ENCODE measurements at regions not wholly inside any gene's neighbourhood (a gene's known extent, or its start where the extent isn't known, plus 50 kb on each side); places are given as distances from the start of the nearest gene placed in this dataset.
"Not testable (repeated sequence)": the region's sequence is repeated elsewhere in the genome, so short reads cannot be mapped to it uniquely, and the experiment has no call there.

GRCh38 chr11:37456746-37457145 is 858.7 kb upstream of the RAG2 start:
- H3K27me3 Mint-ChIP-seq: no peaks in the 10 kb centered on the region
- no peaks in the 10 kb centered on the region for H3K4me1 Mint-ChIP-seq
- no peak overlapping the region for H3K4me3 Mint-ChIP-seq
- H3K36me3 Mint-ChIP-seq: no peaks in the 10 kb centered on the region
- no peak overlapping the region for H3K27ac Mint-ChIP-seq
- ATAC-seq (ENCODE audit: low read depth): no peak
- POLR2A ChIA-PET: no interaction called here
- DNase-seq: no peak
- H3K9me3 Mint-ChIP-seq: peaks cover 5% of the 10 kb centered on the region

- peaks cover 6% of the 10 kb centered on the region for H3K9me3 Mint-ChIP-seq
- H3K27ac Mint-ChIP-seq: no peak overlapping the region
- ATAC-seq (ENCODE audit: low read depth): no peak
- H3K36me3 Mint-ChIP-seq: no peaks in the 10 kb centered on the region
- POLR2A ChIA-PET: no interaction called here
- no peaks in the 10 kb centered on the region for H3K27me3 Mint-ChIP-seq
- no peak for DNase-seq
- no peaks in the 10 kb centered on the region for H3K4me1 Mint-ChIP-seq
- H3K4me3 Mint-ChIP-seq: no peak overlapping the region
Observed at GRCh38 chr11:37451903-37452302, 853.9 kb upstream of the RAG2 start.

GRCh38 chr11:37450613-37451012 is 852.6 kb upstream of the RAG2 start:
- DNase-seq: no peak
- no peak for ATAC-seq (ENCODE audit: low read depth)
- Mint-ChIP-seq H3K36me3 (no peaks in the 10 kb centered on the region), H3K9me3 (peaks cover 5% of the 10 kb centered on the region), H3K27ac (no peak overlapping the region), H3K27me3 (no peaks in the 10 kb centered on the region), H3K4me3 (no peak overlapping the region), H3K4me1 (no peaks in the 10 kb centered on the region)
- POLR2A ChIA-PET: no interaction called here

- Mint-ChIP-seq H3K27ac (no peak overlapping the region), H3K4me1 (no peaks in the 10 kb centered on the region), H3K27me3 (no peaks in the 10 kb centered on the region), H3K4me3 (no peak overlapping the region), H3K9me3 (peaks cover 3% of the 10 kb centered on the region), H3K36me3 (no peaks in the 10 kb centered on the region)
- POLR2A ChIA-PET: no interaction called here
- ATAC-seq (ENCODE audit: low read depth): no peak
- no peak for DNase-seq
Observed at GRCh38 chr11:37449146-37449545, 851.1 kb upstream of the RAG2 start.

- POLR2A ChIA-PET: no interaction called here
- no peaks in the 10 kb centered on the region for H3K4me1 Mint-ChIP-seq
Observed at GRCh38 chr11:37442576-37442975, 844.5 kb upstream of the RAG2 start.

GRCh38 chr11:37431633-37432230 is 833.7 kb upstream of the RAG2 start:
- ATAC-seq (ENCODE audit: low read depth); H3K27me3 Mint-ChIP-seq; H3K9me3 Mint-ChIP-seq; H3K4me3 Mint-ChIP-seq; H3K4me1 Mint-ChIP-seq; H3K27ac Mint-ChIP-seq; H3K36me3 Mint-ChIP-seq; DNase-seq; POLR2A ChIA-PET: not testable (repeated sequence)

More at GRCh38 chr11:37442576-37442975, 844.5 kb upstream of the RAG2 start:
- no peaks in the 10 kb centered on the region for H3K27me3 Mint-ChIP-seq
- DNase-seq: no peak
- H3K9me3 Mint-ChIP-seq: no peaks in the 10 kb centered on the region
- no peak for ATAC-seq (ENCODE audit: low read depth)
- H3K4me3 Mint-ChIP-seq: no peak overlapping the region
- H3K27ac Mint-ChIP-seq: no peak overlapping the region
- no peaks in the 10 kb centered on the region for H3K36me3 Mint-ChIP-seq

GRCh38 chr11:37430966-37431632 is 833.1 kb upstream of the RAG2 start:
- H3K27ac Mint-ChIP-seq; H3K4me3 Mint-ChIP-seq; H3K36me3 Mint-ChIP-seq; ATAC-seq (ENCODE audit: low read depth); DNase-seq; H3K4me1 Mint-ChIP-seq; H3K27me3 Mint-ChIP-seq; H3K9me3 Mint-ChIP-seq; POLR2A ChIA-PET: not testable (repeated sequence)

- Mint-ChIP-seq H3K27ac (no peak overlapping the region), H3K36me3 (no peaks in the 10 kb centered on the region), H3K27me3 (no peaks in the 10 kb centered on the region), H3K4me1 (no peaks in the 10 kb centered on the region), H3K9me3 (peaks cover 12% of the 10 kb centered on the region), H3K4me3 (no peak overlapping the region)
- DNase-seq (no peak), ATAC-seq (ENCODE audit: low read depth) (no peak)
- POLR2A ChIA-PET: no interaction called here
Observed at GRCh38 chr11:37422511-37422910, 824.5 kb upstream of the RAG2 start.

GRCh38 chr11:37411289-37411688 is 813.3 kb upstream of the RAG2 start:
- H3K4me1 Mint-ChIP-seq: no peaks in the 10 kb centered on the region
- no peaks in the 10 kb centered on the region for H3K27me3 Mint-ChIP-seq
- POLR2A ChIA-PET: no interaction called here
- no peak for DNase-seq
- H3K36me3 Mint-ChIP-seq: no peaks in the 10 kb centered on the region
- H3K4me3 Mint-ChIP-seq: no peak overlapping the region
- no peak overlapping the region for H3K27ac Mint-ChIP-seq
- peaks cover 5% of the 10 kb centered on the region for H3K9me3 Mint-ChIP-seq
- no peak for ATAC-seq (ENCODE audit: low read depth)

- POLR2A ChIA-PET: no interaction called here
- Mint-ChIP-seq H3K4me3 (no peak overlapping the region), H3K4me1 (no peaks in the 10 kb centered on the region), H3K27ac (no peak overlapping the region), H3K27me3 (no peaks in the 10 kb centered on the region), H3K9me3 (peaks cover 2% of the 10 kb centered on the region), H3K36me3 (no peaks in the 10 kb centered on the region)
- DNase-seq: no peak
- ATAC-seq (ENCODE audit: low read depth): no peak
Observed at GRCh38 chr11:37409124-37409523, 811.1 kb upstream of the RAG2 start.

GRCh38 chr11:37407461-37407860 is 809.4 kb upstream of the RAG2 start:
- POLR2A ChIA-PET: no interaction called here
- Mint-ChIP-seq H3K4me1 (no peaks in the 10 kb centered on the region), H3K9me3 (peaks cover 3% of the 10 kb centered on the region), H3K27me3 (no peaks in the 10 kb centered on the region), H3K36me3 (no peaks in the 10 kb centered on the region), H3K4me3 (no peak overlapping the region), H3K27ac (no peak overlapping the region)
- ATAC-seq (ENCODE audit: low read depth) (no peak), DNase-seq (no peak)

- Mint-ChIP-seq H3K4me3 (no peak overlapping the region), H3K36me3 (no peaks in the 10 kb centered on the region), H3K4me1 (no peaks in the 10 kb centered on the region), H3K27ac (no peak overlapping the region), H3K27me3 (no peaks in the 10 kb centered on the region), H3K9me3 (peaks cover 3% of the 10 kb centered on the region)
- POLR2A ChIA-PET: no interaction called here
- DNase-seq (no peak), ATAC-seq (ENCODE audit: low read depth) (no peak)
Observed at GRCh38 chr11:37406651-37407050, 808.6 kb upstream of the RAG2 start.

GRCh38 chr11:37404231-37404630 is 806.2 kb upstream of the RAG2 start:
- peaks cover 3% of the 10 kb centered on the region for H3K9me3 Mint-ChIP-seq
- H3K27ac Mint-ChIP-seq: no peak overlapping the region
- H3K27me3 Mint-ChIP-seq: no peaks in the 10 kb centered on the region
- H3K4me1 Mint-ChIP-seq: no peaks in the 10 kb centered on the region
- ATAC-seq (ENCODE audit: low read depth): no peak
- POLR2A ChIA-PET: no interaction called here
- DNase-seq: no peak
- no peak overlapping the region for H3K4me3 Mint-ChIP-seq
- H3K36me3 Mint-ChIP-seq: no peaks in the 10 kb centered on the region

GRCh38 chr11:37402663-37403062 is 804.6 kb upstream of the RAG2 start:
- Mint-ChIP-seq H3K27ac (no peak overlapping the region), H3K4me3 (no peak overlapping the region), H3K27me3 (no peaks in the 10 kb centered on the region), H3K36me3 (no peaks in the 10 kb centered on the region), H3K4me1 (no peaks in the 10 kb centered on the region), H3K9me3 (peaks cover 6% of the 10 kb centered on the region)
- DNase-seq (no peak), ATAC-seq (ENCODE audit: low read depth) (no peak)
- POLR2A ChIA-PET: no interaction called here

Measured in activated naive CD8-positive, alpha-beta T cell treated with anti-CD3 and anti-CD28 coated beads, Interleukin-2, amount 10 ng/mL, durations not matched to agents 7 days and 5 days (primary cell).